Activated CD8-positive, alpha-beta memory T cell treated with anti-CD3 and anti-CD28 coated beads, Interleukin-2, amount 50 U/mL, for 24 hours (primary cell): ENCODE measurements at regions not wholly inside any gene's neighbourhood (a gene's known extent, or its start where the extent isn't known, plus 50 kb on each side); places are given as distances from the start of the nearest gene placed in this dataset.
"Not testable (repeated sequence)": the region's sequence is repeated elsewhere in the genome, so short reads cannot be mapped to it uniquely, and the experiment has no call there.

Experiments
- DNase-seq: peaks from one replicate; pipeline ENCODE4 v3.0.0-alpha.2; 2020; ENCODE audit errors: extremely low read depth

GRCh38 chr5:57069115-57069835, 104.6 kb upstream of the GPBP1 start:
- no peak for DNase-seq

- no peak for DNase-seq
Observed at GRCh38 chr5:57072218-57072892, 101.5 kb upstream of the GPBP1 start.

GRCh38 chr5:57082441-57083067, 91.3 kb upstream of the GPBP1 start:
- no peak for DNase-seq

GRCh38 chr5:57085306-57086081, 88.4 kb upstream of the GPBP1 start:
- DNase-seq = no peak

- DNase-seq = not testable (repeated sequence)
Observed at GRCh38 chr5:57087947-57088346, 85.9 kb upstream of the GPBP1 start.

GRCh38 chr5:57094753-57095683, 78.8 kb upstream of the GPBP1 start:
- DNase-seq = no peak

GRCh38 chr5:57097526-57097925, 76.3 kb upstream of the GPBP1 start:
- DNase-seq = no peak

- DNase-seq = no peak
Observed at GRCh38 chr5:57102189-57102904, 71.5 kb upstream of the GPBP1 start.

GRCh38 chr5:57102905-57103255, 71.0 kb upstream of the GPBP1 start:
- DNase-seq = no peak

GRCh38 chr5:57103317-57103907, 70.4 kb upstream of the GPBP1 start:
- DNase-seq = no peak

GRCh38 chr5:57106661-57107060, 67.2 kb upstream of the GPBP1 start:
- DNase-seq = no peak

GRCh38 chr5:57111993-57112392, 61.9 kb upstream of the GPBP1 start:
- no peak for DNase-seq

- DNase-seq = no peak
Observed at GRCh38 chr5:57113481-57113880, 60.4 kb upstream of the GPBP1 start.

GRCh38 chr5:57117596-57117995, 56.3 kb upstream of the GPBP1 start:
- DNase-seq = peak; percentile 0

GRCh38 chr5:57119031-57119430, 54.8 kb upstream of the GPBP1 start:
- DNase-seq = no peak

- no peak for DNase-seq
Observed at GRCh38 chr5:57124014-57124413, 49.8 kb upstream of the GPBP1 start.
